HG03442 (cell line): ENCODE measurements at regions not wholly inside any gene's neighbourhood (a gene's known extent, or its start where the extent isn't known, plus 50 kb on each side); places are given as distances from the start of the nearest gene placed in this dataset.
A peak's percentile ranks its signal among the peaks of the same experiment; 100 is the strongest.

ENCODE experiments used
- ATAC-seq: cut with Tn5 transposase; IDR thresholded peaks from one replicate; pipeline ENCODE4 v1.9.1; 2021; ENCODE audit warnings: mild to moderate bottlenecking, moderate library complexity; ENCODE audit not compliant: unreplicated experiment

- no peak for ATAC-seq
These were observed 198.1 kb downstream of the SEC23A start for GRCh38 chr14:38904959-38905358.

DNA sequence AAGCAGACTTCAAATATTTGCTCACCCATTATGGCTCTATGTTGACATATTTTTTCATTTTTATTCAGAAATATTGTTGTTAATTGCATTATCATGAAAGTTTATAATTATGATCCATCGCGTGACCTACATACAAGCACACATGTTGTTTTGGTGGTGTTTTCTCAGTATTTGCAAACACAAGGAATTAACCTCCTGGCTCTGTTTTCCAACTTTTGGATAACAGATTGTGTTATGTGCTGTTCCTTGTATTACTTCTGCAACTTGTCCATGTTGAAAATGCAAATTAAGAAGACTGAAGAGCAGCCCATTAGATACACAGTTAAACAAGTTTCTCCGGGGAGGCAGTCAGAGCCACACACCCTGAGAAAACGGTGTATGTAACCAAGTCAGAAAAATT lies 201.2 kb downstream of the SEC23A start:
- no peak for ATAC-seq

DNA sequence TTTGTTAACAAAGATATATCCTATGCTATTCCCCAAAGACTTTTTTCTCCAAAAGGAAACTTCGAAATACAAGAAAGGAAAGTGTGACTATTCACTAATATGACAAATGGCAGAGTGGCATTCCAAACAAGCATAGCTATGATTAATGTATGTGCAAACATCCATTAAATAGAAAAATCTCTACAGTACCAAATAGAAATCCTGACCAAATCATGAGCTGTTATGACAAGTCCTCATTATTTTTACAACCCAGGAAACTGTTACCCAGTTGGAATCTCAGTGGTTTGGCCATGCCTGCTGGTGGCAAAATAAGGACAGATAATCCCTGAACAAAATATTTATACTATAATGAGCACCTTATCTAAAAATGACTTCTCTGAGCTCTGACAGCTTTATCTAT lies 202.1 kb downstream of the SEC23A start:
- ATAC-seq: no peak

DNA sequence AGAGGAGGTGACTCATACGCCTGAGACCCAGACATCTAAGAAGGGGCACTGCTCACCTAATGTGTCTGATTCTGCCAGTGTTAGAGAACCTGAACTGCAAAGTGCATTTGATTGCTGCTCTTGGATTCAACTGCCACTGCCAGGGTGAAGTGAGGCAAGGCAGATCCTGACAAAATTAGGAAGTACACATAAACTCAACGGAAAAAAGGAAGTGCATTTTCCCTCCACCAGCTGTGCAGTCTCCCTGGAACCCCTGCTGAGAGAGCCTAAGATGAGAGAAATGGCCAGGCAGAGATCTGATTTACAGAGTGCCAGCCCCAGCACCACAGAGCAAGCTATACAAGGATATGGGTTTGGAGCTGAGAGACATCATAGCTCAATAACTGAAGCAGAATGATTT lies 215.3 kb downstream of the SEC23A start:
- no peak for ATAC-seq

DNA sequence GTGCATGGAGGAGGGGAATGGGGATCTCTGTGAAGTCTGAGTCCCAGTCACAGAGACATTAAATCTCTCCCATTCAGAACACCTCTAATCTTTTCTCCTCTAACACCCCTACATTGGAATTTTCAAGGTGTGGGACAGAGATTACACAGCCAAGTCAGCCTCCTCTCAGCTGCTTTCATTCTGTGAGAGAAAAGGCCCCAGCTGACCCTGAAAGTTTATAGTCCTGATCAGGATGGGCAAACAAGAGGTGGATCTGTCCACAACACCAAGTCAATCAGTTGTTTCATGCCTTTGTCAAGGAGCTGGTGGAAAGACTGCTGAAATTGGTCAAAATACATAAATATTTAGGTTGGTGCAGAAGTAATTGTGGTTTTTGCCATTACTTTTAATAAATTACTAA lies 218.9 kb downstream of the SEC23A start:
- no peak for ATAC-seq

DNA sequence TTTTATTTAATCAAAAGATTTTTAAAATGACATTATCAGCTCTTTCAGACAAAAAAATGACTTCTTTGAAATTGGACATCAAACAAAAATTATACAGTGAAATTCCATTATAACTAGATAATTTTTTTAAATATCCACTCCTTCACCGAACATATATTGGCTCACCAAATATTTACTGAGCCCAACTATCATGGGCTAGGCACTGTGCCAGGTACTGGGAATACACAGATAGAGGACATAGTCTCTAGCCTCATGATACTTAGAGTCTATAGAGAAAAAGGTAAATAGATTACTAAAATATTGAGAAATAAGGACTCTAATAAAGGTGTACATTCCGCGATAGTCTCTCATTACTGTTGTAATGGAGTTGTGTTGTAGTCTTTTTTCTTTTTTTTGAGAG lies 219.9 kb downstream of the SEC23A start:
- no peak for ATAC-seq

GRCh38 chr14:38882533-38882932 lies 220.5 kb downstream of the SEC23A start:
- no peak for ATAC-seq

GRCh38 chr14:38880643-38881524 lies 222.2 kb downstream of the SEC23A start:
- ATAC-seq: no peak

DNA sequence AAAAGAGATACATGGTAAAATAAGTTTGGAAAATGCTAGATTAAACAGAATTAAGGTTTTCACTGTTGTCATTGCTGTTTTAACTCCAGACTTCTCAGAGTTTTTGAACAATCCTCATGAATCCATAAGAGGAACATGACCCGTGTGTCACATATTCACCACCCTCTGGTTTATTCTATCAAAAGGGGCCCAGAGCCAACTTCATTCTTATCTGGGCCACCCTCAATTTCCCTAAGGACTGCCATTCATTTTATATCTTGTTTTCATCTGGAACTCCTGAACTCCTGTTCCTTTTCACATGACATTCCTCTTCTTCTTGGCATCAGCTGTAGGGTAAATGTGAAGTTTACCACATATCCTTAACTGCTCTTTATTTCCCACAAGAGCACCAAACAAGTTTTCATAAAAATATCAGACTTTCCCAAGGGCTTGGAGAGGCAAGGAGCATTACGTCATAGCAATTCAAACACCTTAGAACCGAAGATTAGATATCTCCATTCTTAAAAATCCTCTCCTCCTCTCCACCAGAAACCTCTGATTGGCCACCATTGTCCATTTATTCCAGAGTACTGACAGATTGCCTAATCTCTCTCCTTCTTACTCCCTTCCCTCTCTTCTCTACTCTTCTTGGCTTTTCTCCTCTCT lies 225.2 kb downstream of the SEC23A start:
- no peak for ATAC-seq

DNA sequence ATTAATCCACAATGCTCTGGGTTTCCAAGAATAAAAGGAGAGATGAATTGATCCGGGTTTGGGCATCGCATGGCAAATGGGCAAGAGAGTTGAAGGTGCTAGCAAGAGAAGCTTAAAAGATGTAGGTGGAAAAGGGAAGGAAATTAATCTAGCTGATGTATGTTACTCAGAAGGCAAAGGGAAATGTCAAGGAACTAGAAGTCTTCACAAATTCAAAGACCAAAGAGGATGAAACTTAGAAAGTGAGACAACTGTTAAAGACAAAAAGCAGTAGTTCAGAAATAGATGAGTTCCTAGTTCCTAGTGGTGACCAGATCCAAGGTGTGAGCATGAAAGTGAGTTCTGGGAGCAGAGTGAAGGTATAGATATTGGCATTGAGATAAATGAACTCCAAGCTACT lies 228.3 kb downstream of the SEC23A start:
- no peak for ATAC-seq

- no peak for ATAC-seq
These were observed 229.0 kb downstream of the SEC23A start for GRCh38 chr14:38873941-38874612.

DNA sequence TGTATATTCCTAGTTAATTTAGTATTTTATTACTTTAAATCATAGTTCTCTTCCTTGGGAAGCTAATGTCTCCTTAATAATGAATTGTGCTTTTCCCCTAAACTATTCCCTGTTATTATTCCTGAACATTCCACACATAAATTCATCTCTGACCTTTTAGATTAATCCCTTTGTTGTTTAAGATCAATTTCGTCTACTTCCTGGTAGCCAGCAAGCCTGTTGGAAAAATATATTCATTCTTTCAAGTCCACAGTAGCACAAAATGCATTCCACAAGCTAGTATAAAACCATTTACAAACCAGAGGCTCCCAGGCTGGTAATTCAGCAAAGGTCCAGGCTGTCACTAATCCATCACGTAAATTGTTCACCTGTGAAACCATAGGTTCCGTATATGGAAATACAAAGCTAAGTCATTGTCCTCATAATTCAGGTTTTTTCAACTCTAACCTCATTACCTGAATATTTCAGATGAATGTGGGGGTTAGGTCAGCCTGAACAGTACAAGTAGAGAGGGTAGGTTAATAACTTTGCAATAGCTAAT lies 232.7 kb downstream of the SEC23A start:
- no peak for ATAC-seq

GRCh38 chr14:38868399-38869290 lies 234.4 kb downstream of the SEC23A start:
- ATAC-seq: no peak

DNA sequence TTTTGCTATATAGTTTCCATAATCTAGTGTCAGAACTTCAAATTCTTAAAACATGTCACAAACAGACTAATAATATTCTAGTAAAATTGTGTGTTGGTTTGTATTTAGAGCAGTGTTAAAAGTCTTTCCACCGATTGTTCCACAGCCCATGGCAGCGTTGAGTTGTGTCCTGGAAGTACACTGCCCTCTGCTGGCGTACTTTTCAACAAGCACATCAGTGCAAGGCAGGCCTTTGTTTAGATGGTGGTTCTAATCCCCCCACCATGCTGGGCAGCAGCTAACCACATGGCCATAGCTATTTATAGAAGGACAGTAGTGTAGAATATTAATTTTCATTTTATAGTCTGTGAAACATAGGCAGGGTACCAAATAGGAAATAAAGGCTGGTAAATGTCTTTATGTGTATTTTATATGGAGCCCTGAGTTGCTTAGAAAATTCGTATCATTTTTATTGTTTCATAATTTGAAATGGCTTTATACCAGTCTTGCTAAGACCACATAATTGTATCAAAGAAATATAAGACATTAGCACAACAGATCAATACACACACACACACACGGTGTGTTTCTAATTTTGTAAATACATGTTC lies 235.4 kb downstream of the SEC23A start:
- ATAC-seq: peak; percentile 96

DNA sequence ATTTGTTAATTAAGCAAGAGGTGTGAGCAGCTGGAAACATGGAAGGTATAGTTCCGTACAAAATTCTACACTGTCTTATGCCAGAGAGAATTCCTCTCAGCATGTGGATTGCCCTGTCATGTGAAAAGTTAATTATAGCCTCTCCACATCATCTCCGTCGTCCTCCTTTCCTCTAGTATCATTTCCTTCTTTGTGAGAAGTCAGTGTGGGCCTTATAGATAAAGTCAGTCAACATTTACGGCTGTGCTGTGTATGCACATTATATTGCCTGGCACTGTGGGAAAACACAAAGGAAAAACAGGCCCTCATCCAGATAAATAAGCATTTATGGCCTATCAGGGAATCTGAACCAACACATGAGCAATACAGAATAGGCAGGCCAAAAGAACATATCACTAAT lies 236.6 kb downstream of the SEC23A start:
- no peak for ATAC-seq

DNA sequence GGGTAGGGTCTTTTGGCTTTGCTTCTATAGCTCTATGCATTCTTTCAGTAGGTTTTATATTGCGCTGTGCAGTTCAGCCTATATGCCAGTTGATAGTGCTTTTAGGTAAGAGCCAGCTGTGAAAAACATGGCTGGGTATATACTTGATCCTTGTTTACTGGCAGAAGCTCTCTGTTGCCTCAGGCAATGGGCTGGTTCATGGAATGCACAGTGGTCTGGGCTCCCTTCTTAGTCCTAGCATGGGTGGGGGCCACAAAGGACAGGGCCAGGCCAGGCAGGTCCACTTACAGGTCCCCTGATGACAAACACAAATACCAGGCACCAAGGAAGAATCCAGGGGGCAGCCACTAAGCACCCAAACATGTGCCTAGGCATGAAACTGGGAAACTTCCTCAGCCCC lies 240.7 kb downstream of the SEC23A start:
- ATAC-seq: no peak

DNA sequence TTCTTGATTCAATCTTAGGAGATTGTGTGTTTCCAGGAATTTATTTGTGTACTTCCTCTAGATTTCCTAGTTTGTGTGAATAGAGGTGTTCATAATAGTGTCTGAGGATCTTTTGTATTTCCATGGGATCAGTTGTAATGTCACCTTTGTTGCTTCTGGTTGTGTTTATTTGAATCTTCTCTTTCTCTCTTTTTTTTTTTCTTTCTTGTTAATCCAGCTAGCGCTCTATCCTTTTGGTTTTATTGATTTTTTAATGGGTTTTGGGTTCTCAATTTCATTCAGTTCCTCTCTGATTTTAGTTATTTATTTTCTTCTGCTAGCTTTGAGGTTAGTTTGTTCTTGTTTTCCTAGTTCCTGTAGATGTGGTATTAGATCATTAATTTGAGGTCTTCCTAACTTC lies 242.5 kb downstream of the SEC23A start:
- ATAC-seq: no peak

- ATAC-seq: no peak
These were observed 246.2 kb downstream of the SEC23A start for GRCh38 chr14:38856798-38857197.

DNA sequence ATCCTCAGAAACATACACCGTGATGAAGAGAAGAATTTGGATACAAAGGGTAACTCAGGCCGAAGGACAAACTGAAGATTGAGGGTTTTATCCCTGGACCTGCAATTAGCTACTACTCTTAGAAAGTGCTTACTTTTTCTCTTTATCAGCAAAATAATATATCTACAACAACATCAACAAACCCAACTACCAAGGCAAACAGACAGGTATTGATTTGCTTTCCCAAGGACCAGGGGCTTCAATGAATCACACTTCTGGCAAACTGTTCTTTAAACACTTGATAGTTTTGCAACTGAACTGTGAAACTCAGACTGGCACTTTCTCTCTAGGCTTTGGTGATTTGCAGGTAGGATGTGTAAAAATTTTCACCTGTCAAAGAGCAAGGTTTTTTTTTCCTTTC lies 247.5 kb downstream of the SEC23A start:
- no peak for ATAC-seq

DNA sequence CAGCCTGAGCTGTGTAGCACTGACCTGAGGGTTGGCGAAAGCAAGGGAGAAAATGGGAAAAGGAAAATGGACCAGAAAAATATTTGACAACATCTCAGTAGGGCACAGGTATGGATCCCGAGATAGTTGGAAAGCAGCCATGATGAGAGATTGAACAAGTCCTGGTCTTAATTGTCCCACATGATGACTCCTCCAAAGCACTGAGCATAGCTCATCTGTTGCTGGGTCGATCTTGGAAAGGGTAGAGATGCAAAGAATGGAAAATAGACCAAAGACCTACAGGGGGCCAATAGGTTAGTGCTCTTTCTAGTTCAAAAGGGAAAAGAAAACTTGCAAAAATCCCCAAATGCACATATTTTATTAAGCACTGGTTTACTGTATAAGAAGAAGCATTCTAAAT lies 251.9 kb downstream of the SEC23A start:
- no peak for ATAC-seq
